ENCODE measurements at regions not wholly inside any gene's neighbourhood (a gene's known extent, or its start where the extent isn't known, plus 50 kb on each side); places are given as distances from the start of the nearest gene placed in this dataset.

DNA sequence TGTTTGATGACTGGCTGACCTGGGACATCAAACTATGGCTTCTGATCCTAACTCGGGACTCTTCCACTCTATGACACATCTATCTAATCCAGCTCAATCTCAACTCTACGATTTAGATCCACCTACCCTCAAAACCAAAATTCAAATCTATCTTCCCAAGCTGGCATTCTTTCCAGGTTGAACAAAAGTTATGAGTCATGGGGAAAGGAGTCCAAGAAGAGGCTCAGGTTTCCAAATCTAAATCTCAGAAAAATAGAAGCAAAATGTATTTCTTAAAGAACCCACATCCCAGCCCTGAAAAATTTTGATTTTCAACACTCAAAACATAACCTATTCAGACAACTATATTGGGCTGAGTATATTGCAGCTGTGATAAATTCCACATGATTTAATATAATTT is 143.9 kb upstream of the IPO5 start:
- no peaks in the 10 kb centered on the region for H3K36me3 Mint-ChIP-seq (ENCODE audit: low read depth, unreplicated experiment)
- peaks cover 2% of the 10 kb centered on the region for H3K9me3 Mint-ChIP-seq (ENCODE audit: unreplicated experiment)
- H3K9me3 ChIP-seq (ENCODE audit: insufficient read depth, low read depth, low read length): no peaks in the 10 kb centered on the region
- H3K4me3 ChIP-seq (ENCODE audit: insufficient read depth, low read depth, low read length): no peak overlapping the region
- no peak for TF ChIP-seq EZH2 (IDR thresholded peaks at IDR 0.05; ENCODE audit: insufficient read depth, low read length)
- TF ChIP-seq, protein P1, sequence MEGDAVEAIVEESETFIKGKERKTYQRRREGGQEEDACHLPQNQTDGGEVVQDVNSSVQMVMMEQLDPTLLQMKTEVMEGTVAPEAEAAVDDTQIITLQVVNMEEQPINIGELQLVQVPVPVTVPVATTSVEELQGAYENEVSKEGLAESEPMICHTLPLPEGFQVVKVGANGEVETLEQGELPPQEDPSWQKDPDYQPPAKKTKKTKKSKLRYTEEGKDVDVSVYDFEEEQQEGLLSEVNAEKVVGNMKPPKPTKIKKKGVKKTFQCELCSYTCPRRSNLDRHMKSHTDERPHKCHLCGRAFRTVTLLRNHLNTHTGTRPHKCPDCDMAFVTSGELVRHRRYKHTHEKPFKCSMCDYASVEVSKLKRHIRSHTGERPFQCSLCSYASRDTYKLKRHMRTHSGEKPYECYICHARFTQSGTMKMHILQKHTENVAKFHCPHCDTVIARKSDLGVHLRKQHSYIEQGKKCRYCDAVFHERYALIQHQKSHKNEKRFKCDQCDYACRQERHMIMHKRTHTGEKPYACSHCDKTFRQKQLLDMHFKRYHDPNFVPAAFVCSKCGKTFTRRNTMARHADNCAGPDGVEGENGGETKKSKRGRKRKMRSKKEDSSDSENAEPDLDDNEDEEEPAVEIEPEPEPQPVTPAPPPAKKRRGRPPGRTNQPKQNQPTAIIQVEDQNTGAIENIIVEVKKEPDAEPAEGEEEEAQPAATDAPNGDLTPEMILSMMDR (IDR thresholded peaks at IDR 0.05; ENCODE audit: insufficient read depth, low read depth, low read length): no peak
- H3K4me2 ChIP-seq (ENCODE audit: low read length): no peak overlapping the region
- H3K79me2 ChIP-seq (ENCODE audit: insufficient read depth, low read length): no peaks in the 10 kb centered on the region
- no peaks in the 10 kb centered on the region for H3K27me3 ChIP-seq (ENCODE audit: insufficient read depth, low read length)
- no peak overlapping the region for H3K4me3 Mint-ChIP-seq (ENCODE audit: unreplicated experiment)
- FAIRE-seq (no peak), DNase-seq (ENCODE audit: low read depth) (peak; percentile 29)
- H2AFZ ChIP-seq (ENCODE audit: low read depth, low read length): no peak overlapping the region
- no peak overlapping the region for H3K27ac Mint-ChIP-seq (ENCODE audit: unreplicated experiment)
- H3K27ac ChIP-seq (ENCODE audit: low read depth, low read length): no peak overlapping the region
- H3K9ac ChIP-seq (ENCODE audit: low read length): no peak overlapping the region
- no peaks in the 10 kb centered on the region for H3K27me3 Mint-ChIP-seq (ENCODE audit: low read depth, unreplicated experiment)
- no peaks in the 10 kb centered on the region for H3K4me1 ChIP-seq (ENCODE audit: insufficient read depth, low read length)
- peaks cover 2% of the 10 kb centered on the region for H3K4me1 Mint-ChIP-seq (ENCODE audit: low read depth, unreplicated experiment)
- no peaks in the 10 kb centered on the region for H3K36me3 ChIP-seq (ENCODE audit: insufficient read depth, low read length)
- H4K20me1 ChIP-seq (ENCODE audit: insufficient read depth, low read length): no peaks in the 10 kb centered on the region

DNA sequence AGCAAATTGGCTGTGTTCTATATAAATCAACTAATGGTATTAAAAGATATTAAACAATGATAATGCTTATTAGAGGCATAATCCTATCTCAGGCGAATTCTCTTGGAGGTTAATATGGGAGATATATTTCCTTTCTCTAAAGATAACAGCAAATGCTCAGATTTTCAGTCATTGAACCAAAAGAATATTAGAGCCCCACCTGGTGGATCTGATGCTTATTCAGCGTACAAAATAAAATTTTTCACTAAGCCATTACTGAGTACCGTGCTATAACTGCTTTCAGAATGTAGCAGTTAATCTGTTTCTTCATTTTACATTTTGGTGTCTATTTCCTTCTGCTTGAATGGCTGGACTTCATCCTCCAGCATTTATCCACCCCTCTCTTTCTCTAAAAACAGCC is 143.3 kb upstream of the IPO5 start:
- no peak overlapping the region for H3K27ac ChIP-seq (ENCODE audit: low read depth, low read length)
- TF ChIP-seq, protein P1 (IDR thresholded peaks at IDR 0.05; ENCODE audit: insufficient read depth, low read depth, low read length): peak; percentile 37
- TF ChIP-seq EZH2 (IDR thresholded peaks at IDR 0.05; ENCODE audit: insufficient read depth, low read length): no peak
- DNase-seq (ENCODE audit: low read depth) (no peak), FAIRE-seq (peak; percentile 43)
- no peaks in the 10 kb centered on the region for H3K27me3 ChIP-seq (ENCODE audit: insufficient read depth, low read length)
- no peak overlapping the region for H2AFZ ChIP-seq (ENCODE audit: low read depth, low read length)
- H3K9me3 Mint-ChIP-seq (ENCODE audit: unreplicated experiment): peaks cover 2% of the 10 kb centered on the region
- no peaks in the 10 kb centered on the region for H3K4me1 ChIP-seq (ENCODE audit: insufficient read depth, low read length)
- no peaks in the 10 kb centered on the region for H3K79me2 ChIP-seq (ENCODE audit: insufficient read depth, low read length)
- H3K4me1 Mint-ChIP-seq (ENCODE audit: low read depth, unreplicated experiment): peaks cover 2% of the 10 kb centered on the region
- H3K27ac Mint-ChIP-seq (ENCODE audit: unreplicated experiment): no peak overlapping the region
- H3K36me3 Mint-ChIP-seq (ENCODE audit: low read depth, unreplicated experiment): no peaks in the 10 kb centered on the region
- no peak overlapping the region for H3K4me2 ChIP-seq (ENCODE audit: low read length)
- H3K9me3 ChIP-seq (ENCODE audit: insufficient read depth, low read depth, low read length): no peaks in the 10 kb centered on the region
- no peak overlapping the region for H3K4me3 Mint-ChIP-seq (ENCODE audit: unreplicated experiment)
- no peak overlapping the region for H3K4me3 ChIP-seq (ENCODE audit: insufficient read depth, low read depth, low read length)
- no peaks in the 10 kb centered on the region for H4K20me1 ChIP-seq (ENCODE audit: insufficient read depth, low read length)
- H3K36me3 ChIP-seq (ENCODE audit: insufficient read depth, low read length): no peaks in the 10 kb centered on the region
- no peak overlapping the region for H3K9ac ChIP-seq (ENCODE audit: low read length)
- no peaks in the 10 kb centered on the region for H3K27me3 Mint-ChIP-seq (ENCODE audit: low read depth, unreplicated experiment)

DNA sequence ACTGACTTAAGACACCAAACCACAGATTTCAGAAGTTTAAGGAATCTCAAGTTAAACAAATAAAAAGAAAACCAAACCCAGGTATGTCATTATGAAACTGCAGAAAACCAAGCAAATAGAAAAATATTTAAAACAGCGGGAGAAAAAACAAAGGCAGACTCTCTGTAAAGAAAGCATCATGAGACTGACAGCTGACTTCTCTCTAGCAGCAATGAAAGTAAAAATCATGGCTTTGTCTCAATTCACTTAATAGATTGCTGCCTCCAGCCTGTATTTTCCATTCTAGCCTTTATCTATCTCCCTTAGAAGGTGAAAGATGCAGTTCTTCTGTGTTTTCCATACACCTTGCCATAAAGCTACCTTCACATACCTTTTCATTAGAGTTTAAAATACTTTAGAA is 131.1 kb upstream of the IPO5 start:
- Histone ChIP-seq H3K9me3 (ENCODE audit: insufficient read depth, low read depth, low read length) (no peaks in the 10 kb centered on the region), H3K4me3 (ENCODE audit: insufficient read depth, low read depth, low read length) (no peak overlapping the region), H4K20me1 (ENCODE audit: insufficient read depth, low read length) (no peaks in the 10 kb centered on the region), H3K36me3 (ENCODE audit: insufficient read depth, low read length) (no peaks in the 10 kb centered on the region), H3K4me2 (ENCODE audit: low read length) (no peak overlapping the region), H3K4me1 (ENCODE audit: insufficient read depth, low read length) (no peaks in the 10 kb centered on the region), H3K9ac (ENCODE audit: low read length) (no peak overlapping the region), H3K27ac (ENCODE audit: low read depth, low read length) (no peak overlapping the region), H2AFZ (ENCODE audit: low read depth, low read length) (no peak overlapping the region), H3K79me2 (ENCODE audit: insufficient read depth, low read length) (no peaks in the 10 kb centered on the region), H3K27me3 (ENCODE audit: insufficient read depth, low read length) (peaks cover 5% of the 10 kb centered on the region)
- H3K4me1 Mint-ChIP-seq (ENCODE audit: low read depth, unreplicated experiment): no peaks in the 10 kb centered on the region
- no peak for TF ChIP-seq EZH2 (IDR thresholded peaks at IDR 0.05; ENCODE audit: insufficient read depth, low read length)
- TF ChIP-seq, protein P1 (IDR thresholded peaks at IDR 0.05; ENCODE audit: insufficient read depth, low read depth, low read length): no peak
- H3K27me3 Mint-ChIP-seq (ENCODE audit: low read depth, unreplicated experiment): peaks cover 12% of the 10 kb centered on the region
- no peak for DNase-seq (ENCODE audit: low read depth)
- H3K9me3 Mint-ChIP-seq (ENCODE audit: unreplicated experiment): peaks cover 7% of the 10 kb centered on the region
- H3K4me3 Mint-ChIP-seq (ENCODE audit: unreplicated experiment): no peak overlapping the region
- H3K36me3 Mint-ChIP-seq (ENCODE audit: low read depth, unreplicated experiment): peaks cover 2% of the 10 kb centered on the region
- FAIRE-seq: no peak
- no peak overlapping the region for H3K27ac Mint-ChIP-seq (ENCODE audit: unreplicated experiment)
